GM12874 (cell line): ENCODE measurements at regions not wholly inside any gene's neighbourhood (a gene's known extent, or its start where the extent isn't known, plus 50 kb on each side); places are given as distances from the start of the nearest gene placed in this dataset.

Experiments
- TF ChIP-seq, protein P1 (sequence below): IDR thresholded peaks from 2 replicates; pipeline ENCODE4 v1.5.1; 2011; ENCODE audit warnings: low read depth, mild to moderate bottlenecking, control low read depth, low read length, moderate library complexity; ENCODE audit not compliant: insufficient read depth

DNA sequence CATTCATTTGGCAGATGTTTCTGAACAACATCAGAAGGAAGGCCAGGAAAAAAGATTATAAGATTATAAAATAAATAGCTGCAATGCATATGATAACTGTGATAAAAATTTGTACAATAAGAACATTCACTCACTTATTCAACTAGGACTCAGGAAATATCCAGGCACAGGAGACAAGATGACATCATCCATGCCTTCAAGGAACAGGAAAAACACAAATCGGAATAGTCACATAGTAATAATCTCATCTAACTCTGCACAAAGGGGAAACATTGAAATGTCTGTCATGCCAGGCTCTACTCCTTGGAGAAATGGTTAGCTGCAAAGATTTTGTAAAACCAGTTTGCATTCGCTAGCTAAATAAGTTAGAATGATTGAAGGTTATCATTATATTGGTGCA lies 233.5 kb upstream of the AGTR1 start:
- TF ChIP-seq, protein P1, sequence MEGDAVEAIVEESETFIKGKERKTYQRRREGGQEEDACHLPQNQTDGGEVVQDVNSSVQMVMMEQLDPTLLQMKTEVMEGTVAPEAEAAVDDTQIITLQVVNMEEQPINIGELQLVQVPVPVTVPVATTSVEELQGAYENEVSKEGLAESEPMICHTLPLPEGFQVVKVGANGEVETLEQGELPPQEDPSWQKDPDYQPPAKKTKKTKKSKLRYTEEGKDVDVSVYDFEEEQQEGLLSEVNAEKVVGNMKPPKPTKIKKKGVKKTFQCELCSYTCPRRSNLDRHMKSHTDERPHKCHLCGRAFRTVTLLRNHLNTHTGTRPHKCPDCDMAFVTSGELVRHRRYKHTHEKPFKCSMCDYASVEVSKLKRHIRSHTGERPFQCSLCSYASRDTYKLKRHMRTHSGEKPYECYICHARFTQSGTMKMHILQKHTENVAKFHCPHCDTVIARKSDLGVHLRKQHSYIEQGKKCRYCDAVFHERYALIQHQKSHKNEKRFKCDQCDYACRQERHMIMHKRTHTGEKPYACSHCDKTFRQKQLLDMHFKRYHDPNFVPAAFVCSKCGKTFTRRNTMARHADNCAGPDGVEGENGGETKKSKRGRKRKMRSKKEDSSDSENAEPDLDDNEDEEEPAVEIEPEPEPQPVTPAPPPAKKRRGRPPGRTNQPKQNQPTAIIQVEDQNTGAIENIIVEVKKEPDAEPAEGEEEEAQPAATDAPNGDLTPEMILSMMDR, result no peak

DNA sequence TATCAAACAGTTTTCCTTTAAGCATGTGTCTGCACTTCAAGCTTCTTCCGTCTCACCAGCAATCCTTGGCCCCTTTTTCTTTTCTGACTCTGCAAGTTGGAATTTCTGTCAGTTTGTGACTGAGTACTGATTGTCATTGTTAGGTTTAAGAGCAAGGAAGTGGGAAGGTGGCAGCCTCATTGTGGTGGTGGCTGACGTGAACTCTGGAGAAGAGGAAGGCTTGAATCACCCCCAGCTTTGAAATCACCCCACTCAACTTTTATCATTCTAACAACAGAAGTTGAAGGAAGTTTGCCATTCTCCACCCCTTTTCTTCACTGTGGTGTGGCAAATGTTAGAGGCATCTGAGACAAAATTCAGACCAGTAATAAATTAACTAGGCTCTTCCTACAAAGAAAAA lies 231.6 kb upstream of the AGTR1 start:
- TF ChIP-seq, protein P1, result no peak

- TF ChIP-seq, protein P1, result no peak
These were observed 230.5 kb upstream of the AGTR1 start for GRCh38 chr3:148466980-148467740.

GRCh38 chr3:148477375-148477774 lies 220.3 kb upstream of the AGTR1 start:
- TF ChIP-seq, protein P1, result no peak

DNA sequence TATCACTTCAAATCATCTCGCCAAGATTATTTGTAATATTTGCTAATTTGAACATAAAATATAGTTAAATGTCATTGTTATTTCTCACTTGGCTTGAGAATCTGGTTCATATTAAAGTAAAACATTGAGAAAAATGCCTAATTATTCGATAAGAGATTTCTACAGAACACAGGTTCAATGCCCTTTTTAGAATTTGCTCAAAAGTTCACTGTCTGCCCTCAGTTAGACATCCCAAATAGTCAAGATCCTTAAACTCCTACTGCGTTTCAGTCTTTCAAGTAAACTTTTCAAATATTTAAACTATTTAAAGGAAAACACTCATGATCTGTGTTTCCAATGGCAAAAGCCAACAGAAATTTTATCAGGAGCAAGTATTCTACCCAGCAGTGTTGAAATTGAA lies 204.1 kb upstream of the AGTR1 start:
- TF ChIP-seq, protein P1, result no peak

- TF ChIP-seq, protein P1, result no peak
These were observed 203.3 kb upstream of the AGTR1 start for GRCh38 chr3:148494451-148494850.

DNA sequence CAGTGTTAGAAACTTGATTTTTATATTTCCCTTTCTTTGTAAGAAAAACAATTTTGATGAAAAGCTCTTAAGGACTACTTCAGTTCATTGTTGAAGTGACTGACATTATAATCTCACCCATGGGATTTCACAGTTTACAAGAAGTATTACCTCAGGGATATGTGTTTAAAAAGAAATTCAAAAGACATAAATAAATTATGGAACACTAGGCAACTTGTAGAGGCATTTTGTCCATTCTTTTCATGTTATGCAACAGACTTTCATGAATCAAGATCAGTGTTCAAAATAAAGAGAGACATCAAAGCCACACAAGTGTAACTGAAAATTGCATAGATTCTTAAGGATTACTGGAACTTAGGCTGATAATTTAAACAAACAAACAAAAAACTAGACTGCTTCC lies 196.8 kb upstream of the AGTR1 start:
- TF ChIP-seq, protein P1, result no peak
